ENCODE measurements at regions not wholly inside any gene's neighbourhood (a gene's known extent, or its start where the extent isn't known, plus 50 kb on each side); places are given as distances from the start of the nearest gene placed in this dataset.
"Not testable (repeated sequence)": the region's sequence is repeated elsewhere in the genome, so short reads cannot be mapped to it uniquely, and the experiment has no call there.

- Histone ChIP-seq H3K9ac (no peak overlapping the region), H3K4me1 (no peaks in the 10 kb centered on the region), H3K9me3 (replicated peaks in 1 of 11) (peaks cover 0 to 10% (median 6%) of the 10 kb centered on the region in 11 experiments; a peak in 7 of 22 replicates), H3K4me2 (no peak overlapping the region), H3K36me3 (no peaks in the 10 kb centered on the region), H3K4me3 (no peak overlapping the region), H4K20me1 (no peaks in the 10 kb centered on the region), H3K27ac (no peak overlapping the region), H3K27me3 (no peaks in the 10 kb centered on the region)
- no peak for TF ChIP-seq Cebpa-rat (IDR thresholded peaks at IDR 0.05)
Measured at GRCh38 chr5:68848091-68848490, 245.7 kb upstream of the SLC30A5 start.

GRCh38 chr5:68849103-68849502 lies 244.7 kb upstream of the SLC30A5 start:
- Histone ChIP-seq H3K27me3 (no peaks in the 10 kb centered on the region), H3K4me3 (no peak overlapping the region), H3K4me2 (no peak overlapping the region), H3K27ac (no peak overlapping the region), H3K4me1 (no peaks in the 10 kb centered on the region), H4K20me1 (no peaks in the 10 kb centered on the region), H3K9me3 (replicated peaks in 1 of 11) (peaks cover 0 to 10% (median 6%) of the 10 kb centered on the region in 11 experiments; a peak in 7 of 22 replicates), H3K9ac (no peak overlapping the region), H3K36me3 (no peaks in the 10 kb centered on the region)
- no peak for TF ChIP-seq Cebpa-rat (IDR thresholded peaks at IDR 0.05)

GRCh38 chr5:68849906-68850305 lies 243.9 kb upstream of the SLC30A5 start:
- TF ChIP-seq Cebpa-rat (IDR thresholded peaks at IDR 0.05): no peak
- no peak overlapping the region for H3K9ac ChIP-seq
- no peak overlapping the region for H3K4me2 ChIP-seq
- H3K4me1 ChIP-seq: no peaks in the 10 kb centered on the region
- H3K27me3 ChIP-seq: no peaks in the 10 kb centered on the region
- H3K9me3 ChIP-seq (replicated peaks in 1 of 11): peaks cover 0 to 10% (median 6%) of the 10 kb centered on the region in 11 experiments; a peak in 7 of 22 replicates
- H3K27ac ChIP-seq: no peak overlapping the region
- H3K4me3 ChIP-seq: no peak overlapping the region
- H4K20me1 ChIP-seq: no peaks in the 10 kb centered on the region
- no peaks in the 10 kb centered on the region for H3K36me3 ChIP-seq

GRCh38 chr5:68861099-68861498 lies 232.7 kb upstream of the SLC30A5 start:
- H3K27me3 ChIP-seq: no peaks in the 10 kb centered on the region
- H3K4me3 ChIP-seq: no peak overlapping the region
- no peaks in the 10 kb centered on the region for H3K4me1 ChIP-seq
- H3K36me3 ChIP-seq: no peaks in the 10 kb centered on the region
- peaks cover 0 to 20% (median 10%) of the 10 kb centered on the region in 11 experiments; a peak in 14 of 22 replicates for H3K9me3 ChIP-seq (replicated peaks in 1 of 11)
- no peak overlapping the region for H3K27ac ChIP-seq
- no peak for TF ChIP-seq Cebpa-rat (IDR thresholded peaks at IDR 0.05)
- no peaks in the 10 kb centered on the region for H4K20me1 ChIP-seq
- no peak overlapping the region for H3K4me2 ChIP-seq
- no peak overlapping the region for H3K9ac ChIP-seq

GRCh38 chr5:68862560-68862959 lies 231.3 kb upstream of the SLC30A5 start:
- Histone ChIP-seq H3K4me3 (no peak overlapping the region), H3K4me2 (no peak overlapping the region), H4K20me1 (no peaks in the 10 kb centered on the region), H3K27me3 (no peaks in the 10 kb centered on the region), H3K27ac (no peak overlapping the region), H3K4me1 (no peaks in the 10 kb centered on the region), H3K36me3 (no peaks in the 10 kb centered on the region), H3K9me3 (replicated peaks in 1 of 11) (peaks cover 0 to 20% (median 10%) of the 10 kb centered on the region in 11 experiments; a peak in 14 of 22 replicates), H3K9ac (no peak overlapping the region)
- no peak for TF ChIP-seq Cebpa-rat (IDR thresholded peaks at IDR 0.05)

- not testable (repeated sequence) for H3K9ac ChIP-seq, H3K4me2 ChIP-seq, H3K4me1 ChIP-seq, H3K4me3 ChIP-seq, H3K27me3 ChIP-seq, H4K20me1 ChIP-seq, H3K36me3 ChIP-seq, H3K27ac ChIP-seq
- H3K9me3 ChIP-seq (replicated peaks in 1 of 11): peaks cover 0 to 19% (median 10%) of the 10 kb centered on the region in 11 experiments; a peak in 14 of 22 replicates
Measured at GRCh38 chr5:68865192-68865591, 228.6 kb upstream of the SLC30A5 start.

GRCh38 chr5:68872088-68872839 lies 221.6 kb upstream of the SLC30A5 start:
- Histone ChIP-seq H3K27me3 (no peaks in the 10 kb centered on the region), H3K36me3 (no peaks in the 10 kb centered on the region), H3K4me1 (no peaks in the 10 kb centered on the region), H3K9ac (no peak overlapping the region), H4K20me1 (no peaks in the 10 kb centered on the region), H3K27ac (no peak overlapping the region), H3K9me3 (replicated peaks in 1 of 11) (no peaks in the 10 kb centered on the region), H3K4me2 (no peak overlapping the region), H3K4me3 (no peak overlapping the region)
- no peak for TF ChIP-seq Cebpa-rat (IDR thresholded peaks at IDR 0.05)

GRCh38 chr5:68873198-68873597 lies 220.6 kb upstream of the SLC30A5 start:
- Histone ChIP-seq H3K9ac (no peak overlapping the region), H3K4me2 (no peak overlapping the region), H3K36me3 (no peaks in the 10 kb centered on the region), H3K27ac (no peak overlapping the region), H3K4me1 (no peaks in the 10 kb centered on the region), H4K20me1 (no peaks in the 10 kb centered on the region), H3K9me3 (replicated peaks in 1 of 11) (no peaks in the 10 kb centered on the region), H3K4me3 (no peak overlapping the region), H3K27me3 (no peaks in the 10 kb centered on the region)
- TF ChIP-seq Cebpa-rat (IDR thresholded peaks at IDR 0.05): no peak

- H3K36me3 ChIP-seq: no peaks in the 10 kb centered on the region
- no peak for TF ChIP-seq Cebpa-rat (IDR thresholded peaks at IDR 0.05)
- no peak overlapping the region for H3K4me2 ChIP-seq
- no peak overlapping the region for H3K9ac ChIP-seq
- H4K20me1 ChIP-seq: no peaks in the 10 kb centered on the region
- no peaks in the 10 kb centered on the region for H3K27me3 ChIP-seq
- H3K9me3 ChIP-seq (replicated peaks in 1 of 11): no peaks in the 10 kb centered on the region
- no peaks in the 10 kb centered on the region for H3K4me1 ChIP-seq
- no peak overlapping the region for H3K4me3 ChIP-seq
- H3K27ac ChIP-seq: no peak overlapping the region
Measured at GRCh38 chr5:68875351-68875750, 218.5 kb upstream of the SLC30A5 start.

- Histone ChIP-seq H3K27me3 (no peaks in the 10 kb centered on the region), H3K9me3 (replicated peaks in 1 of 11) (no peaks in the 10 kb centered on the region), H3K4me1 (peaks cover 0 to 10% (median 0%) of the 10 kb centered on the region in 10 experiments; a peak in 3 of 20 replicates), H3K9ac (no peak overlapping the region), H4K20me1 (no peaks in the 10 kb centered on the region), H3K27ac (no peak overlapping the region), H3K4me3 (no peak overlapping the region), H3K4me2 (peak overlapping the region in 1 of 11 experiments; percentile 29; a peak in 1 of 22 replicates), H3K36me3 (no peaks in the 10 kb centered on the region)
- no peak for TF ChIP-seq Cebpa-rat (IDR thresholded peaks at IDR 0.05)
Measured at GRCh38 chr5:68883436-68883835, 210.4 kb upstream of the SLC30A5 start.

Data from BLaER1 treated with 17β-estradiol and CSF1 and Interleukin-3, amounts not matched to agents 10 nM and 100 nM (cell line).